ENCODE measurements at regions not wholly inside any gene's neighbourhood (a gene's known extent, or its start where the extent isn't known, plus 50 kb on each side); places are given as distances from the start of the nearest gene placed in this dataset.

DNA sequence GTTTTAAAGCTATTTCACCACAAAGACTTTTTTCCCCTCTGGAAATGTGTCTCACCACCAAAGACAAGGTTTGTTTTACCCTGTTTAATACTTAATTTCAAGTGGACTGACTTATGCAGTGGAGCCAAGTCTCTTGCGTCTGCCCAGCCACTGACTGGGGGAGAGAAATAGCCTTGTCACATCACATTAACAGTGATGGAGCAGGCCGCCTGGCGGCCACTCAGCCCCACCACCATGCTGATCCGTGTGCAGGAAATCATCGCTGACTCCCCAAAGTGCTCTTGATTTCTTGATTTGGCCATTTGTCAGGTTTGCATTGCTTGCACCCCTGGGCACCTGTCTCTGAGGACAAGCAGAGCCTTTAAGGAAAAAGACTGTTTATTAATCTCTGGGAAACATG, 334.1 kb downstream of the GLRX3 start:
- intact Hi-C loops (cut with micrococcal nuclease; ENCODE audit: unreplicated experiment), result no loop called here
- CTCF ChIA-PET, result no interaction called here
- H3K27ac ChIP-seq (ENCODE audit: low read length), result no peak overlapping the region

DNA sequence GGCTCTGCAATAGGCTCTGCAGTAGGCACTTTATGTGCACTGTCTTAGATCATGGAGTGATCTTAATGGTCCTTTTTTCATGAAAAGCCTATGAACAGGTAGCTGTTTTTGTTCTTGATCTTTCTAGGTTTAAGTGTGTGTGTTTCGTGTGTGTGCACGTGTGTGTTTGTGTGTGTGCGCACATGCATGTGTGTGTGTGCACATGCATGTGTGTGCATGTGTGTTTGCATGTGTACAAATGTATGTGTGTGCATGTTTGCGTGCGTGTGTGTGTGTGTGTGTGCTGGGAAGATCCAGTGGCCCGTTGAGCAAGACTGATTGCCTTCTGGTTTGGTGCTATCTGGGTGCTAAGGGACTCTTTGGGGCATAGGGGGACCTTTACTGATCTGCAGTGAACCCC, 334.8 kb downstream of the GLRX3 start:
- Histone ChIP-seq H3K9me3 (ENCODE audit: control insufficient read depth, insufficient read depth, low read depth, low read length) (no peaks in the 10 kb centered on the region), H3K4me3 (ENCODE audit: low read depth in 2 of 2, low read length in 2 of 2) (no peak overlapping the region), H3K4me1 (ENCODE audit: control insufficient read depth, insufficient read depth, low read length) (no peaks in the 10 kb centered on the region), H3K27me3 (ENCODE audit: control insufficient read depth, insufficient read depth, low read length) (peaks cover 4% of the 10 kb centered on the region; the same call in 1 of the 2 replicates), H3K27ac (ENCODE audit: low read length) (no peak overlapping the region), H3K36me3 (ENCODE audit: control insufficient read depth, insufficient read depth, low read length) (no peaks in the 10 kb centered on the region)
- ChIA-PET CTCF (no interaction called here), POLR2A (no interaction called here)
- DNase-seq (ENCODE audit: low read depth, low spot score) (no peak), ATAC-seq (no peak)
- intact Hi-C loops (cut with micrococcal nuclease; ENCODE audit: unreplicated experiment), result no loop called here
- in situ Hi-C loops (cut with HindIII; ENCODE audit: low pct_unique_long_range_greater_than_20kb, low sequenced_read_pairs), result no loop called here
- TF ChIP-seq SIN3A (IDR thresholded peaks at IDR 0.05; ENCODE audit: borderline replicate concordance, insufficient read depth, low read depth, low read length) (no peak), CTCF (IDR thresholded peaks at IDR 0.05) (no peak), POLR2AphosphoS5 (IDR thresholded peaks at IDR 0.05; ENCODE audit: low read depth, low read length) (no peak), REST (IDR thresholded peaks at IDR 0.05; ENCODE audit: insufficient read depth in 1 of 2, low read depth in 2 of 2, low read length in 1 of 2) (no peak)
- no TSS peak for BruUV-seq (replicated peaks)

More for the DNA sequence above, 334.1 kb downstream of the GLRX3 start:
- H3K27me3 ChIP-seq (ENCODE audit: control insufficient read depth, insufficient read depth, low read length), result peaks cover 4% of the 10 kb centered on the region; the same call in 1 of the 2 replicates
- H3K9me3 ChIP-seq (ENCODE audit: control insufficient read depth, insufficient read depth, low read depth, low read length), result no peaks in the 10 kb centered on the region
- in situ Hi-C loops (cut with HindIII; ENCODE audit: low pct_unique_long_range_greater_than_20kb, low sequenced_read_pairs), result no loop called here
- no peaks in the 10 kb centered on the region for H3K36me3 ChIP-seq (ENCODE audit: control insufficient read depth, insufficient read depth, low read length)
- DNase-seq (ENCODE audit: low read depth, low spot score) (no peak), ATAC-seq (no peak)
- no TSS peak for BruUV-seq (replicated peaks)
- no peaks in the 10 kb centered on the region for H3K4me1 ChIP-seq (ENCODE audit: control insufficient read depth, insufficient read depth, low read length)
- TF ChIP-seq CTCF (IDR thresholded peaks at IDR 0.05), result no peak
- TF ChIP-seq TCF7L2 (IDR thresholded peaks at IDR 0.05; ENCODE audit: low read depth, low read length), result no peak
- no peak for TF ChIP-seq REST (IDR thresholded peaks at IDR 0.05; ENCODE audit: insufficient read depth in 1 of 2, low read depth in 2 of 2, low read length in 1 of 2)
- no peak for TF ChIP-seq POLR2AphosphoS5 (IDR thresholded peaks at IDR 0.05; ENCODE audit: low read depth, low read length)
- no peak for TF ChIP-seq SIN3A (IDR thresholded peaks at IDR 0.05; ENCODE audit: borderline replicate concordance, insufficient read depth, low read depth, low read length)
- no peak overlapping the region for H3K4me3 ChIP-seq (ENCODE audit: low read depth in 2 of 2, low read length in 2 of 2)
- POLR2A ChIA-PET, result no interaction called here
